HG03439 (cell line): ENCODE measurements at regions not wholly inside any gene's neighbourhood (a gene's known extent, or its start where the extent isn't known, plus 50 kb on each side); places are given as distances from the start of the nearest gene placed in this dataset.

Experiments used
- ATAC-seq: cut with Tn5 transposase; IDR thresholded peaks from one replicate; pipeline ENCODE4 v1.9.1; 2021; ENCODE audit warnings: mild to moderate bottlenecking, moderate library complexity; ENCODE audit not compliant: unreplicated experiment

DNA sequence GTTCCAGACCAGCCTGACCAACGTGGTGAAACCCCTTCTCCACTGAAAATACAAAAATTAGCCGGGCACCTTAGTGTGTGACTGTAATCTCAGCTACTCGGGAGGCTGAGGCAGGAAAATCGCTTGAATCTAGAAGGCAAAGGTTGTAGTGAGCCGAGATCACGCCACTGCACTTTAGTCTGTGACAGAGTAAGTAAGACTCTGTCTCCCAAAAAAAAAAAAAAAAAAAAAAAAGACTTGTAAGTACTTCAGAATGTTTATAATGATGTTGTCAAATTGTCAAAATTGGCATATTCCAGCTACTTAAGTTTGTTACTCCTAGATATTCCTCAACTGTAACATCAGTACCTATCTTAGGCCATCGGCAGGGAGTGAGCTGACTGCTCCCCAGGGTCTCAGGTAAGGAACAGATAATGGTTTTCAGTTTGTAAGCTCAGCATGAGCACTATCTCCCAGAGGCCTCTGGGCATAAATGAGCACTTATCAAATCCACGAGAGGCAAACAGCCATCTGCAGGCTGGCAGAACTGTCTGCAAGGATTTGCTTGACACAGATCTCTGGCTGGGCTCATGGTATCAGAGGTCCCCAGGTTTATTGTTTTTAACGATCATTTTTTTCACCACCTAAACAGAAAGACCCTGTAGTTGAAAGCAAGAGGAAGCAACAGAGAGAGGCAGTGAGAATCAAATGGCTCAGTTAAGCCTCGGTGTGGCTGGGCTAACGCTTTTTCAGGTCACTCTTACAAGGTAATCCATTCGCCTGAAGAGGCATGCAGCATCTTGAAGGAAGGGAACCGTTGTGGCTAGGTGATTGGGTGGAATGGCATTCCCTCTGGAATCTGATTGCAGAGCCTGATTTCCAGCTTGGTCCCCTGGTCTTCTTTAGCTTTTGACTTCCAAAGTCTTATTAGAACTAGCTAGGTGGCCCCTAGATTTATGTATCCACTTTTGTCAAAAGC lies 115.9 kb downstream of the LY86 start:
- ATAC-seq: no peak

DNA sequence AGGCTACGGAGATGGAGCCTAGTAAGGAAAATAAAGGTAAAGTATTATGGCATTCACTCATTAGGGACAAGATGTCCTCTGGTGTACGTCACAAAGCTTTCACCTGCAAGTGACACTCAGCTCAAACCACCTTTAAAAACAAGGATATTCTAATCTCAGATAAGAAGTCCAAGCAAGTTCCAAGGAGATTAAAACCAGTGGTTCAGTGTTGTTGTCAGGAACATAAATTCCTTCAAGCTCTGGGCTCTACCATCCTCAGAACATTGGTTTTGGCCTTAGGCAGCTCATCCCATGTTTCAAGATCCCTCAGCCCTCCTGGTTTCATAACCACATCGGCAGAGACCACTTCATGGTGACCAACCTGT lies 116.5 kb downstream of the LY86 start:
- ATAC-seq: no peak

DNA sequence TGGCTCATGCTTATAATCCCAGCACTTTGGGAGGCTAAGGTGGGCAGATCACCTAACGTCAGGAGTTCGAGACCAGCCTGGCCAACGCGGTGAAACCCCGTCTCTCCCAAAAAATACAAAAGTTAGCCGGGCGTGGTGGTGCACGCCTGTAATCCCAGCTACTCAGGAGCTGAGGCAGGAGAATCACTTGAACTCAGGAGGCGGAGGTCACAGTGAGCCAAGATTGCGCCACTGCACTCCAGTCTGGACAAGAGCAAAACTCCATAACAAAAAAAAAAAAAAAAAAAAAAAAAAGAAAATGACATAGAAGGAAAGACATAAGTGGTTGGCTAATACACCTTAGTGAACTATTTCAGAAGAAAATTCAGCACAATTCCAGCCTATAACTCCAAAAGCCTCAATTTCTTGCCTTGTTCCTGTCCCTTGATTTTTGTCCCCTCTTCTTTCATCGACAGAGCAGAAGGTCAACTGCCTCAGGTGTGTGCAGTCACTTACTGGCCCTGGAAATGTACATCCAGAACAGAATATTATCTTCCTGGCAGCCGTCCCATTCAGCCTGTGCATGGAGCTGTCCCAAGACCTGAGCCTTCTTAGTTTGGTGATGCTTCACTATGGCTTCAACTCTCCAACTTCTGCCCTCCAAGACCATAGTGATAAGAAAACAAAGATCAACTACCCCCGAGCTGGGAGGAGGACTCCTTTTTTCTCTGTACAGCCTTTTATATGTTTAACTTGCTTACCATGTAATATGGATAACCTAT lies 117.6 kb downstream of the LY86 start:
- no peak for ATAC-seq

DNA sequence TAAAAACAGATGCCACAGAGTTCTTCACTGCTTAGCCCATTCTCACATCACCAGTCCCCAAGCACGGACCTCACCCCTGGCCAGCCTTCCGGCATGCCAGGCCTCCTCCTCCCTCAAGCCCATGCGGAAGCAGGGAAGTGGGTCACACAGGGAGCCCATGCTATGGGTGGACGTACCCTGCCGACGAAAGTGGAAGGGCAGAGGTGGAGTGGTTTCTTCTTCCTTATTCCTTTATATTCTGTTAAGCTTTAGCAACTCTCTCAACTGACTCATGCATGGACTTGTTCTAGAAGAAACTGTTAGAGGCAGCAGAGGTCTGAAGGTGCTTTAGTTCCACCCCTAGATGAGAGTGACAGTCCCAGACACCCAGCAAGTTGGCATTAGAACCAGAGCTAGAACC lies 118.6 kb downstream of the LY86 start:
- ATAC-seq: no peak

DNA sequence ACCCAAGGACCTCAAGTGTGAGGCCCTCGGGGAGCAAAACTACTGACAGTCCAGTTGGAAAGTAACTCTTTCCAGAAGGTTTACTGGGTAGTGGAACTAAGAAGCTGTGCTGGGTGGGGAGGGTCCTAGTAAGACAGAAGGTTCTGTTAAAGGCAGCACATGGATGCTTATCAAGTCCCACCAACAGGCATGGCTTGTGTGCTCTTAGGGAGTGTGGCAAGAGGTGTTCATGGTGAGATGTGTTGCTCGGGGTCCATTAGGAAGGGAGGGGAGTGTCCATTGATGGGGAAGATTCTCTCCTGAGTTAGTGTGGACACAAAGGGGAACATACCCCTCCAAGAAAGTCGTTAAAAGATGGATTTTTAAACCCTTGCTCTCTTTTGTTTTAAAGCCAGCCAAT lies 120.6 kb downstream of the LY86 start:
- ATAC-seq: no peak

DNA sequence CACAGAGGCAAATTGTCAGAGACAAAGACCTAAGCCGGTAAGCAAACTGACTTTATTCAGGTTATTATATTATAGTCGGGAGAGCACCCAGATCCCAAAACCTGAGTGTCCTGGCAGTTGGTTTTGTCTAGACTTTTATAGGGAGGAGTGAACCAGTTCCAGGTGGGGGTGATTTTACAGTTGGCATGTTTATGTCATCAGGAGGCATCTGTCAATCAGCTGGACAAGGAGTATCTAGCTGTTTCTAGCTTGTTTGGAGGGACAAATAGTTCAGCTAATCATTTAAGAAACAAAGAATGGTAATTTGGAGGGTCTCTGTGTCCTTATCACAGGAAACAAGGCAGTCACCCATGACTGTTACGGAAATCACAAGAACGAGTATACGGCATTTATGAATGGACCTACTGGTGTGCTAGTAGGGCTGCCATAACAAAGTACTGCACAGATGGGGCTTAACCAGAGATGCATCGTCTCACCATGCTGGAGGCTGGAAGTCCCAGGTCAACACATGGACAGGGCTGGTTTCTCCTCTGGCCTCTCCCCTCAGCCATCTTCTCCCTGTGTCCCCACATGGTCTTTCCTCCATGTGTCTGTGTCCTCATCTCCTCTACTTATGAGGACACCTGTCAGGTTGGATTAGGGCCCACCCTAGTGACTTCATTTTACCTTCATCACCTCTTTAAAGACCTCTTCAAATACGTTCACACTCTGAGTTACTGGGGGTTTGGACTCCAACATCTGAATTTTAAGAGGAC lies 122.7 kb downstream of the LY86 start:
- ATAC-seq: no peak

DNA sequence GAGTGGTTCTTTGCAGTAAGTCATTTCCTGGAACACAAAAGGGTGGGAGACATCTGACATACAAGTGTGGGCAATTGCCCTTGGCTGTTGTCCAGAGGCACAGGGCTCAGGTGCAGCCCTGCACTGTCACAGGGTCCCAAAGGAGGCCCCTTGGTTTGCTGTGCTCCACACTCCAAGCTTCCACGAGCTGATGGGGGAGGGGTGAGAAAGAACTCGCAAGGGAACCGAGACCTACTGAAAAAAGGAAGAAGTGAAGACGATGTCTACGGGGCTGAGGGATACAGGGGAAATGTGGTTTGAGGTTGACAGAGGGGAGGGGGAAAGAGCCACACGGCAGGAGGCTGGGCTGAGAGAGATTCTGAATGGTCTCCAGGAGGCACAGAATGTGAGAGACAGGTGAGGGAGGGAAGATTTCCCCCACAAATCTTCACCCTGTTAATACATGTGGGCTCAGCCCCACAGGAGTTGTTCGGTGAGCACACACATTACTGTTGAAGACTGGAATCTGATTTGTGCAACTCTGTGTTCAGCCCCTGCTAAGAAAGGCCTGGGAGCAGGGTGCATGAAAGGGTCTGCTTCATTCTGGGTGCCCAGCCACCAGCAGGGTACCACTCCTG lies 123.4 kb downstream of the LY86 start:
- ATAC-seq: no peak

DNA sequence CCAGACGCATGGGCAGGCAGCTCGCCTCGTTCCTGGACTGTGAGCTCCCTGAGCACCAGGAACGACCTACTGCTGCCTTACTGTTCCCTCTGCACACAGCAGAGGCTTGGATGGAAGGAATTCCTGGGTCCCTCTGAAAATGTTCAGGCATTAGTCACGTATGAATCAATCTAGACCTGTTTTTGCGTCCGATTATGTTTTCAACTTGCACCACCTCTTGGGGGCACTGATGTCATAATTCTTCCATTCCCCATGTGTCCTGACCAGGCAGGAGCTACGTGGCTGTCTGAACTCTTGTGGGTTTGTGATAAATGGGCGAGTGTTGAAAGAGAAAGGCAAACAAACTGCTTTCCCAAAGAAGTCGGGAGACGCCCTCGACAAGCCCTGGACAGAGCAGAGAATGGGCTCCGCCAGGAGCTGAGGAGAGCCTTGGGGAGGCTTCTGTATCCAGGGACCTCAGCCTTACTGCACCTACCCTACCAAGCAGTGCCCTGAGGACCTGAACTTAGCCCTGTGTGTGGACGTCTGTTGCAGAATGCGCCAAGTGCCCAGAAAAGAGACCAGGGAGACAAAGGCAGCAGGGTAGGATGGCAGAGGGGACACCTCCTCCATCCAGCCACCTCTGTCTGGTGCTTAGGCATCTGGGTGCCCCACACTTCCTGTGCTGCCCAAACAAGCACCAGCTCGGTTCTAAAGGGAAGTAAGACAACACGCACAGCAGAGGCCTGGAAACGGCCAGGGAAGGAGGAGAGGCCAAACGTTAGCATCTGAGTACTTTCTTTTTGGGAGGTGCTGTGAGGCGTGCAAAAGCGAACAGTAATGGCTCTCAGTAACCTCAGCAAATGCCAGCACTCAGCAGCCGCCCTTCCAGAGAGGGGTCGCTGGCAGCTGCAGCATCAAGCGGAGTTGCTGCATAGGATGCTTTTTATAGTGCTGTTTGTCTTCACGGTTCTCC lies 124.2 kb downstream of the LY86 start:
- ATAC-seq: no peak

DNA sequence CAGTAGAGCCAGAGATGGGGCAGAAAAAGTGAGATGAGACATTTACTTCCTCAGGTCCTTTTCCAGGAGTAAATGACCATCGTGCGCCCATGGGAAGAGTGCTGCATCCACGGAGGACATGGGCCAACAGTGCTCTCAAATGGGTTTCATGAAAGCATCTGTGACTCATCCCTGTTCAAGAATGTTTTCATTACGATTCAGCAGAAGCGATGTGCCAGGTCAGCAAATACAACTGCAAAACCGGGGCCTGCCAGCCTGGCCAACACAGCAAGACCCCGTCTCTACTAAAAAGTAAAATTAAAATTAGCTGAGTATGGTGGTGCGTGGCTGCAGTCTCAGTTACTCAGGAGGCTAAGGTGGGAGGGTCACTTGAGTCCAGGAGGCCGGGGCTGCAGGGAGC lies 125.1 kb downstream of the LY86 start:
- ATAC-seq: no peak

DNA sequence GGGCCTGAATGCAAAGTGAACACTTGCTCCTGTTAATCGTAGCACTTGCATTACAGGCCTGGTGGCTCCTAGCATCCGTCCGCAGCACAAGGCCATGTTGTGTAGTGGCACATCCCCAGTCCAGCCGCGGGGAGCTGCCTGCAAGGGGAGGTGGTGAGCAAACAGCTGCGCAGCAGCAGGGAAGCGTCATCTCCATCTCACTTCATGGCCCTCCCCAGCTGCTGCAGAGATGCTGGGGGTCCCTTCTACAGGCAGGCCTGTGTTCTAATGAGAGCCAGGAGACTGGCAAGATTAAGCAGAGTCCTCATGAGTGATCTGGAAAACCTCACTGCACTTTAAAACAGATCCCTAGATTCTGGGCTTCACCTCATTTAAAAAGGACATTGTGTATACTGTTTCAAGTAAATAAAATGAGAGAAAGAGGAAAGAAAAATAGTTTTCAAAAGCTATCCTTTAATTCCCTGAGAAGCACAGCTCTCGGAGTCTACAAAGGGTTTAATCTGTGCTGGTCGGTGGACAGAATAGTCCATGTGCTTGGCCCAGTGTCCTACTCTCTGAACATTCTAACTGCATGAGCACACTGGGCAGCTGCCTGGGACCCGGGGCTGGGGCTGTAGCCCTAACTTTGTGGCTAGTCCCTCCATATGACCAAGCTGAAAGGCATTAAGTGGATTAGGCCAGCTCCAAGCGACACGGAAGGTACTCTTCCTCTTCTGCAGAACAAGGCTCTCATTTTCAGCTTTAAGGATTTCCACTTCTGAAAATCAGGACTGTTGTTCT lies 125.8 kb downstream of the LY86 start:
- ATAC-seq: no peak

DNA sequence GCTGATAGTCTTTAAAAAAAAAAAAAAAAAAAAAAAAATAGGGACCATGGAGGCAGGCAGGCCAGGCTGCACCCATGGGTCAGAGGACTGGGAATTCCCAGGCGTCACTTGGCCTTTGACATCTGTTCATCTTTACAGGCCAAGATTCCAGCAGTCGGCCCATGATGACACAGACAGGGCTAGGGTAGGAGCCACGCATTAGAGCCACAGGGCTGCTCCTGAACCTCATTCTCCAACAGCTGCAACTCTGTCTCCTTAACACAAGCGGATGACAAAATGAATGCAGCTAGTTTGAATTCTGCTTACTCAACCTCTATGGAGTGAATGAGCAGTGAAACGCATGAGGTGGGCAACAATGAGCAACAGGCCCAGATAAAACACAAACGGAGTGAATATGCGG lies 126.4 kb downstream of the LY86 start:
- no peak for ATAC-seq

DNA sequence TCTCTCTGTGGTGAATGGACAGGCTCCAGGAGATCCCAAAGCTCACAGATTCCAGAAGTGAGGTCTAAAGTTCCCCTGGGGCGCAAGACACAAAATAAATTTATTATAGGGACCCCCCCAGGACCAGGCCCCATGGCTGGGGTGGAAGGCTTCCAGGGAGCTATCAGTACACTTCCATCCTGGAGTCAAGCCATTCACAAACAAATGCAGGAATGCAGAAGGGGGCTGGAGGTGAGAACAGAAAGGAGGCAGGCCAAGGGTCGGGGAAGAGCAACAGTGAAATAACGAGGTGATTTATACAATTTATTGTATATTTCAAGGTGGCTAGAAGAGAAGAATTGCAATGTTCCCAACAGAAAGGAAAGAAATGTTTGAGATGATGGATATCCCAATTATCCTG lies 126.9 kb downstream of the LY86 start:
- no peak for ATAC-seq

DNA sequence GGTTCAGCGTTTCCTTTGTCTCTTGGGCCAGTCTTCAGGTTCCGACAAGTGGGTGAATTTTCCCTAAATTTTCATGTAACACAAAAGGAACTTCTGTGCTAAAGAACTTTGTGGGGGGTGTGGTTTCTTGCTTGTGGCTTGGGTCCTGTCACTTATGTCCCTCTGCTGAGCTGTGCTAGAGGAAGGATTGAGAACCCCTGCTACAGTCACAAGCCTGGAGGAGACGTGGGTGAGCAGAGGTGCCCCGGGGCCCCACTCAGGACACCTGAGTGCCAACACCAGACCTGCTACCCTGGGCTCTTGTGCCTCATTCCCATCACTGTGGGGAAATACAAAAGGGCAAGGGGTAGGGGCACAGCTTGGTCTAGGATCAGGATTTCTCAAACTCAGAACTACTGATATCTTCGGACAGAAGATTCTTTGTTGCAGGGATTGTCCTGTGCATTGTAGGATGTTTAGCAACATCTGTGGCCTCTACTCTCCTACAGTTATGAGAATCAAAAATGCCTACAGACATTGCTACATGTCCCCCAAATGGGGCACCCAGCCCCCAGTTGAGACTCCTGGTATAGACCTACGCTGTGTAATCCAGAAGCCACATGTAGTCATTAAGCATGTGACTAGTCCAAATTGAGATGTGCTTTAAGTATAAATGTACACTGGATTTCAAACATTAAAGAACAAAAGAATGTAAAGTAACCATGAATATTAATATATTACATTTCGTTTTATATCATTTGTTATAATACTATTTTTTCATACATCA lies 128.7 kb downstream of the LY86 start:
- no peak for ATAC-seq

DNA sequence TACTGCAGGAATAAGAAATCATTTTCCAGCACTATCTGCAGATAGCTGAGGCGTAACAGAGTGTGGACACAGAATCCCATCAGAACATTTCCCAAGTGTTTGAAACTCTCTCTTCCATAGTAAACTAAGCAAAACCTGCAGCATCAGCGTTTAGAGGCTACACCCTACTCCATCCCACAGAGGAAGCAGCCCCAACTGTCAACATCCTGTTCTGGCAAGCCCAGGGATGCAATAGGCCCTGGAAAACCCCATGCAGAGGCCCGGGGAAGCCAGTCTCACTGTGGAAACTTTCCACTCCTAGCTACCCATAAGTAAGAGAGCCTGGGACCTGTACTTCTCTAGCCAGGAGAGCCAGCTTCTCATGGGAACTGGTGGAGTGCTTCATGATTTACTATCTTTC lies 129.4 kb downstream of the LY86 start:
- ATAC-seq: no peak

DNA sequence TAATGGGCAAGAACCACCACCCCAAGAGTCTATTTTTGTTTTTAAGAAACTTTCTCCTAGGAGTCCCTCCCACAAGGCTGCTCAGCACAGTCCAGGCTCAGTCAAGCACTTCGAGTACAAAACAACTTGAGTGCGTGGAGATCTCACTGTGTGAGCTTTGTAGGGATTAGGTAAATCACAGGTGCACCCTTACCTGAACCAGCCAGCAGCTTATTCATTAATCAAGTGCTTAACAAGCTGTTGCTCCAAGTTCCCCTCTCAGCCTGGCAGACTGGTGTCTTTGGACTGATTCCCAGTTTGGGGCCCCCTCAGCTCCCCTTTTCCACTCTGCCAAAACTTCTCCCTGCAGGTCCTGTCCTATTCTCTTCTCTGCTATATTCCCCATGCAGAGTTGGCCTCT lies 133.1 kb downstream of the LY86 start:
- no peak for ATAC-seq

DNA sequence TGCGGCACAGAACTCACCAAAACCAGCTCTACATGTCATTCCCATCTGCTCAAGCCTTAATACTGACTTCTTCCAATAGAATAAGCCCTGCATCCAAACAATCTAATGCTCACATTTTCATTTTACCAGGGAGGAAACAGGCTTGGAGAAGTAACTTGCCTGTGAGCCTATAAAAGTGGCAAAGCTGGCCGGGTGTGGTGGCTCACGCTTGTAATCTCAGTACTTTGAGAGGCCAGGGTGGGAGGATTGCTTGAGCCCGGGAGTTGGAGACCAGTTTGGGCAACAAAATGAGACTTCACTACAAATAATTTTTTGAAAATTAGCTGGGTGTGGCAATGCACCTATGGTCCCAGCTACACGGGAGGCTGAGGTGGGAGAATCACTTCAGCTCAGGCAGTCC lies 133.7 kb downstream of the LY86 start:
- no peak for ATAC-seq

DNA sequence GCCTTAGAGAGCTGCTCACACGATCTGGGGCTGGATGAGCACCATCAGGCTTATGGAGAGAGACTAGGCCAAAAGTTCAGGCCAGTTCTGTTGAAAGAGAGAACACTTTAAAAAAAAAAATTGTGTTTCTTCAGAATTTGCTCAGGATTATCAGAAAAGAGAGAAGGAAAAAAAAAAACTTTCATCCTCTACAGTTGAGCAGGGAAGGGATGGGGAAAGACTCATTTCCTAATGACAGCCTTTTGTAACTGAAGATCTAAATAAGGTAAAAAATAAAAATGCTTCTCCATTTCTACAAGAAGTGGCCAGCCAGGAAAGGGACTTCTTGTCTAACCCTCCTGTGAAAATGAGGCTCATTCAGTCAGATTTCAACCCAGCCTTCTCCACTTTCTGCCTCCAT lies 134.8 kb downstream of the LY86 start:
- ATAC-seq: no peak

DNA sequence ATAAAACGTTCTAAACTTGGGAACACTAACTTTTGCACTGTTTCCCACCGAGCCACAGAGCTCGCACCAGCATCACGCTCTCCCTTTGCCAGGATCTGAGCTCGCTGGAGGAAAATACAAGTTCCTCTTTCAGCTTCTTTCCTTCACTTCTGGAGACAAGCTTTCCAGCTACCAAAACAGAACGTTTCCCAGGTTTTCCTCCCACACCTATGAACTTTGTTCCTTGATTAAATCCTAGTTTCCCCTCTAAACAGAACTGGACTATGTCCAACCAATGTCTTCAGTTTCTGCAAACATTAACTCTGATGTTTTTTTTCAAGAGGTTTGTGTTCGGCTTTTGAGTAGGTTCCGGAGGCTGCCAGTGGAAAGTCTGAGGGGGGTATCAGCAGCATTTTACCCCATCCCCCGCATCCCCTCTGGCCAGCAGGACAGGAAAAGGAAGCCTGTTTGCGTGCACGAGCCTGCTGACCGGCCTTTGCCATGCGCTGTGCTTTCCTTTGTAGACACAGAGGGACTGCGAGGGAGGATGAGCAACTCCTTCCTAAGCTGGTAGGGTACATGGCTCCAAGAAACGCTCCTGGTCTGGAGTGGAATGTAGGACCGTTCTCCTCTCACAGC lies 135.5 kb downstream of the LY86 start:
- no peak for ATAC-seq
